Mesenteric fat pad (tissue), 1 donor: ENCODE measurements at regions not wholly inside any gene's neighbourhood (a gene's known extent, or its start where the extent isn't known, plus 50 kb on each side); places are given as distances from the start of the nearest gene placed in this dataset.
"Not testable (repeated sequence)": the region's sequence is repeated elsewhere in the genome, so short reads cannot be mapped to it uniquely, and the experiment has no call there.

Experiments
- DNase-seq: peaks from one replicate; pipeline ENCODE4 v3.0.0-alpha.2; 2020; ENCODE audit warnings: low spot score
- donor health status: DM: yes; HTN: yes; CAD: no.

DNA sequence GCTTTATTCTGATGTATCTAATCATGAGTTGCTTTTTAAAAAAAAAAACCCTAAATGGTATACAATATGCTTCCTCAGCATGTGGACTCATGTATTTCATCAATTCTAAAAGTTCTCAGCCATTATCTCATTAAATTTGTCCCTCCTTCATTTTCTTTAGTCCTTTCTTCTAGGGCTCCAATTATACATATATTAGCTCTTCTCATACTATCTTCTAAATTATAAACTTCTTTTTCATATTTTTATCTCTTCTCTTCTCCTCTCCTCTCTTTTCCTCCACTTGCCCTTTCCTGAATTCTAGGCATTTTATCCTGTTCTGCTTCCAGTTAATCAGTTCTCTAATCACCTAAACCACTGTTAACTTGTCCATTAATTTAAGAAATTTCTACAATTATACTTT, 55.0 kb upstream of the IL33 start:
- DNase-seq = no peak

GRCh38 chr9:6153425-6153824, 62.2 kb upstream of the IL33 start:
- no peak for DNase-seq

DNA sequence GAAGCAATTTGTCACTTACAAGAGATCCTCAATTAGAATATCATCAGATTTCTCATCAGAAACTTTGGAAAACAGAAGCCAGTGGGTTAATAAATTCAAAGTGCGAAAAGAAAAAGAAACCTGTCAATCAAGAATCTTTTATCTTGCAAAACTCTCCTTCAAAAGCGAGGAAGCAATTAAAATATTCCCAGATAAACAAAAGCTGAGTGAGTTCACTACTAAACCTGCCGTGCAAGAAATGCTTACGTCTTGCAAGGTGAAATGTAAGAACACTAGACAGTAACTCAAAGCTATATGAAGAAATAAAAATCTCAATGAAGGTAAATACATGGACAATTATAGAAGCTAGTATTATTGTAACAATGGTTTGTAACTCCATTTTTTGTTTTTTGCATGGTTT, 62.8 kb upstream of the IL33 start:
- DNase-seq = no peak

GRCh38 chr9:6150483-6150882, 65.1 kb upstream of the IL33 start:
- DNase-seq = no peak

DNA sequence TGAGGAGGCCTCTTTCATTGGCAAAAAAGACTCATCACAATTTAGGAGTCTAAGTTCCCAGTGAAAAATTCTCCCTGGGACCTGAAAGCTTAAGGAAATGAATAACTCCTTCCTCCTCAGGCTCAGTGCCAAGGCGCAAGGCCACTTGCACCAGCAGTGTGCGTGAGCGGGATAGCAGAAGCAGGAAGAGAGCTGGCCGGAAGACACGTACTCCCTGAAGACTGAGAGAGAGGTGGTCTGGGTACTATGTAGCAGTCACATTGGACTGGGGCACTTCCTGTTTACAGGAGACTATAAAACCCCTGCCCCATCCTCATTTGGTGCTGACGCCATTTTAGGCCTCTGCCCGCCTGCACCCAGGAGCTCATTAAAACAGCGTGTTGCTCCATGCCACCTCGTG, 66.3 kb upstream of the IL33 start:
- DNase-seq = no peak

DNA sequence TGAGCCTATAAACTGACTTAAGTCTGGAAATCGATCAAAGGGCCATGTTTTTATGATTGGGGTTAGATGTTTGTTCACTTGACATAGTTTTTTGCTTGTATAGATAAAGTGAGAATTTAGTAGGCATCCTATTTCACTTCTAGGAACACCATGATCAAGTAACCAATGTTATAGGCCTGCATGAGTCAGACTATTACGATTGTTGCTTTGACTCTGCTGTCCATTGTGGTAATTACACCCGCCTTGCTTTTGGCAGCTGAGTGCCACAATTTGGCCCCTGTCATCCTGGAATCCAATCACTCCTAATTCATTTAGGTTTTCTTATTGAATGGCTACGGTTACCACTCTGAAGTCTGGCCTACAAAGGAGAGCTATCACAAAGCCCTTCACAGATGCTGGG, 67.8 kb upstream of the IL33 start:
- no peak for DNase-seq

- DNase-seq = no peak
Measured at GRCh38 chr9:6144947-6145346, 70.7 kb upstream of the IL33 start.

DNA sequence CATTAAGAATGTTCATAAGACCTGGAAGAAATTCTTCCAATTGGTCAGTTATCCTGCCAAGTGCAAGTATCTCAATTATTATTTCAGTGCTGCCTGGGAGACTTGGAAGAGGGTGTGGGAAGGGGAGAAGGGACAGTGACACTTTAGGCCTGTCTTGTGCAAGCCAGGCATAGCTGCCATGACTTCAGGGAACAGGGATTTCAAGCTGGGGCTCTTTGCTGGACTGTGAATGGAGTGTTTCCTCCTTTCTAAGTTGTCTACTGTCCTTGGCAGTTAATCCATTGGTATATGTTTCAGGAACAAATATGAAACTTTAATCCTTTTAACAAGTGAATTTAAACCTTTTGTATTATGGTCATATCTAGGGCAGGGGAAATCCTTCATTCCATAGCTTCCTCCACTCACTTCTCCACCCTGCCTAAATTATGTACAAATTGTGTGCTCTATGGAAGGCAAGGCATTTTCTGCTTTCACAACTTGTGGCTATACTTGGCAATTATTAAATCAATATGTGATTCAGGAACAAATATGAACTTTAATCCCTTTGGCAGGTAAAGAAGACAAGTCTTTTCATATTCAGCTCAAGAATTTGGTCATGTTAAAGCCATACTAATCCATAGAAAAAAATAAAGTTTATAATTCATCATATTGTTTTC, 72.7 kb upstream of the IL33 start:
- no peak for DNase-seq

DNA sequence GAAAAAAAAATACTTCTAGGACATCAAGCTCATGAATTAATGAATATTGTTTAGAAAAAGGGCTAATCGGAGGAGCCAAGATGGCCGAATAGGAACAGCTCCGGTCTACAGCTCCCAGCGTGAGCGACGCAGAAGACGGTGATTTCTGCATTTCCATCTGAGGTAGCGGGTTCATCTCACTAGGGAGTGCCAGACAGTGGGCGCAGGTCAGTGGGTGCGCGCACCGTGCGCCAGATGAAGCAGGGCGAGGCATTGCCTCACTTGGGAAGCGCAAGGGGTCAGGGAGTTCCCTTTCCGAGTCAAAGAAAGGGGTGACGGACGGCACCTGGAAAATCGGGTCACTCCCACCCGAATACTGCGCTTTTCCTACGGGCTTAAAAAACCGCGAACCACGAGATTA, 79.8 kb upstream of the IL33 start:
- DNase-seq = not testable (repeated sequence)

DNA sequence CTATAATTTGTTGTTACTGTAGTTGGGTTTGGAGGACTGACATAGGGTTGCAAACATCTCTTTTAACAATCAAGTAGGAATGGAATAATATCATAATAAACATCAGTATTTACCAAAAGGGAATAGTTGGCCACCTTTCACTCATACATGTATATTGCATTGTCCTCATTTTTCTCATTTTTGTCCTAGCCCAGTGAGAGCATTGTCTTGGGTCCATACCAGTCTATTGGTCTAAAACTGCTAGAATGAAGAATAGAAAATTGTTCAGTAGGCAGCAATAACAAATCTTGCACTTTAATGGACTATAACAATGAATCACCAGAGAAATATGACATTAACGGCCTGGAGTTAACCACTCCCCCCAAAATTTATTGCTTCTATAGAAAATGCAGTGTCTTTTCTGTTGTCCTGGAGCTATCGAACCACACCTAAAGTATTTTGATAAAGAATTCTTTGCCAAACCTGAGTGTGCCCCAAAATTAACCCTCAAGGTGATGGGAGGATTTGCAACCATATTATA, 80.9 kb upstream of the IL33 start:
- DNase-seq = no peak

- DNase-seq = no peak
Measured at GRCh38 chr9:6133346-6134063, 82.1 kb upstream of the IL33 start.

DNA sequence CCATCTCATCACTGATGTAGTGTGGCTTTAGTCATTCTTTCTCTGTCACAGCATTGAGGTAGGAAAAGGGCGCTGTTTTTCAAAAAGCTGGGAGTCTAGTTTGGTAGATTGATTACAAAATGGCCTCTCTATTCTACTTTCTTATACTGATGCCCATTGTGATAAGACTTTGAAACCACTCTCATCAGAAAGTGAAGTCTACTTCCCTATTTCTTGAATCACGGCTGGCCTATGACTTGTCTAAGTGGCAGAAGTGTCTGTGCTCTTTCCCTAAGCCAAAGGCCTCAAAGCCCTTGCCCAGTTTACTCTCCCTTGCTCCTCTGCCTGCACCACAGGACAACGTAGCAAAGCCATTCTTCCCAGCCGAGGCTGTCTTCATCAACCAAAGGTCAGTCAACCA, 83.0 kb upstream of the IL33 start:
- DNase-seq = no peak

DNA sequence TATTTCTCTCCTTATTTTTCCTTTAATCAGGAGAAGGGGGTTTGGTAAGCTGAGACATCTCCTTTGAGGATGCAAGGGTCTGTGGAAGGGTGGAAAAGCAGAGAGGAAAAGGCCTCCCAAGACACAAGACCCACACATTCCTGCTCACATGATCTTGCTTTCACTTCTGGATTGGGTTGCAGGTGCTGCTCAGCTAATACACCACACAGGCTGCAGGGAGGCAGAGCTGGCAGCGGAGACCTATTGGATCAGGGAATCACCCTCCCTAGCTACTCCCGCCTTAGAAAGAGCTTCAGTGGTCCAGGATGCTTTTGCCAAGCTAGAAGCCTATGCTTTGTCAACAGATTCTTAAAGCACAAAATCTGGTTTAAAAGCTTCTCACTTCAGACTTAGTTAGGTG, 87.6 kb upstream of the IL33 start:
- DNase-seq = no peak

DNA sequence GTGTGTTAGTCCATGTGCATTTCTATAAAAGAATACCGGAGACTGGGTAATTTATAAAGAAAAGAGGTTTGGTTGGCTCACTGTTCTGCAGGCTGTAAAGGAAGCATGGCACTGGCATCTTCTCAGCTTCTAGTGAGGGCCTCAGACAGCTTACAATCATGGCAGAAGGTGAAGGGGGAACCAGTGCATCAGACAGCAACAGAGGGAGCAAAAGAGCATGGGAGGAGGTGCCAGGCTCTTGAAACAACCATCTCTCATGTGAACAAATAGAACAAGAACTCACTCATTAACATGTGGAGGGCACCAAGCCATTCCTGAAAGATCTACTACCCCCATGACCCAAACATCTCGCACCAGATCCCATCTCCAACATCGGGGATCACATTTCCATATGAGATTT, 89.2 kb upstream of the IL33 start:
- no peak for DNase-seq

DNA sequence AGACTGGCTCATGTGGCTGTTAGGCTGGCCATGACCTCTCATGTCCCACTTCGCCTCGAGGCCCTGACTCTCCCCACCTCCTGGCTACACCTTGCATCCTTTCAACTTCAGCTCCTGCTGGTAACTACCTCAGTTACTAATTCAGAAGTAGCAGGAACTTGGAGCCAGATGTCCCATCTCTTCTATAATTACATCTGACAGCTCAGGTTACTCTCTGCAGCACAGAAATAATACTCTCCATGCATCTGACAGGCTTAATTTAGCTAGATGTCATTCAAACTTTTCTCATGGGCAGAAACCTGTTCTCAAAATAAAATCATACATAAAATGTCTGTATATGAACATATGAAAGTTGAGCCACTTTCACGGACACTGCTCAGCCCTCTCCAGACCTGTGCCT, 92.2 kb upstream of the IL33 start:
- DNase-seq = no peak

DNA sequence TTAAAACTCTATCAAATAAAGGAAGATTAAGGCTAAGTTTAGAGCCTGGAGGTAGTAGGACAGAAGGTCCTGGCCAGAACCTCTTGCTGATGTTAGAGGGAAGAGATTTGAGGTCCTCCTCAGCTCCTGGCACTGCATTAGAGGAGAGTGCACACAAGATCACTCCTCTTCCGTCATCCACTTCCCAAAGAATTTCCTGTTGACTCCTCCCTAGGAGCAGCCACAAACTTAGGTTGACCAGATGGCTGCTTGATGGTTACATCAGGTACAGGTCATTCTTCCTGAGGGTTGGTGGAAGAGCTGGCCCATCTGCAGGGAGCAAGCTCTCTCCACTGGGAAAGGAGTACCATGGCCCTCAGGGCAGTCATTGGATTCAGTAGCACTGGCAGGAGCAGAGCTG, 93.9 kb upstream of the IL33 start:
- no peak for DNase-seq

DNA sequence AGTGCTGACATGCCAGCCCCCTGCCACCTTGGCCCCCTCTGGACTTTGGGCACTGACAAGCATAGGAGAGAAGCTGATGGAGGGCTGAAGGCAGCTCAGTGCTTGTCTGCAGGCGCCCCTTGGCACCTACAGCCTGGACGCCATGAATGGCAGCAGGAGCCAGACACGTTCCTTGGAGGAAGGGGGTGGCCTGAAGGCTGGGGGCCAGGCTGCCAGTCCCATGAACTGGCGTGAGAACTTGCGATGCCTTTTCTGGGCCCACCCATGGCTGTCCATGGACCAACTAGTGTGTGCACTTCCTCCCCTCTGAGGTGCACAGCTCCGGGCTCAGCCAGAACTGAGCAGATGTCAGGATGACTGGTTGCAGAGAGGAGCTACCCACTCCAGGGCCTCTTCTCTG, 99.0 kb upstream of the RANBP6 start:
- no peak for DNase-seq

- no peak for DNase-seq
Measured at GRCh38 chr9:6113819-6114218, 98.4 kb upstream of the RANBP6 start.

GRCh38 chr9:6113312-6113711, 97.9 kb upstream of the RANBP6 start:
- DNase-seq = no peak

DNA sequence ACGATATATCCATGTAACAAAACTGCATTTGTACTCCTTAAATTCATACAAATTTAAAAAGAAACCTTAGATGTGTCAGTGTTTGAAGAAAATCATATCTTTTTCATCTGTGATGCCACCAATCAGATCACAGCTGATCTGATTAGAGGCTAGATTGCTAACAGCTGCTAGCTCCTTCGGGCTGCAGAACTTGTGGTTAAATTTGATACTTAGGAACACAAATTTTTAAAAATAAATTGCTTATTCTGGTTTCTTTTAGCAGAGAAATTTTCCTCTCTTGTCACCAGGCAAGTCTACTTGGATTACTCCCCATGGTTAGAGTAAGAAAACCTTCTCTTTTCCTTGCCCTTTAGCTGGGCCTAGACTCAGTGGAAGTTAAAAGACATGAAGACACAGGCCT, 94.6 kb upstream of the RANBP6 start:
- no peak for DNase-seq

GRCh38 chr9:6109571-6109970, 94.1 kb upstream of the RANBP6 start:
- no peak for DNase-seq

DNA sequence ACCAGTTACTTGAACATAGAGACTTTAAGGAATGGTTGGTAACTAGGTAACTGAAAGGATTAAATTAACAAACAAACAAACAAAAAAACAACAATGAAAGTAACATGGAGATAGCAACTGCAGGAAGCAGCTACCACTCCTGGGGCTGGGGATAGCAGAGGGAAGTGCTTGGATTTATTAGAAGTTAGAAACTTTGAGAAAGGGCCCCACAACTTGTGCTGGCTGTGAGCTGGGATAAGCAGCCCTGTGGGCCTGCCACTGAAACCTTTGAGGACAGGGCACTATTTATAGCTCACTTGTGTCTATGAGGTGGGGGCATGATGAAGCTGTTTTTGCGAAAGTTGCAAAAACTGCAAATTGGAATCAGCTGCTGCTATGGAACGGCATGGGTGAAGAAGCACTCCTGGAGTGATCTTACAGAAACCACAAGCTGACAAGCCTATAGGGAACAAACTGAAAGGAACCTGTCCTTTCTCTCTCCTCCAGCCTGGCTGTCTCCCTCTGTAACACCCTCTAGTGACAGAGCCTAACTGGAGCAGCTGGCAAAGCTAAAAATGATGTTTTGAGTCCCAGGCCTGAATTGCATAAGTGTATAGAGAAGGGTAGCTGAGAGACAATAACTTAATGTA, 91.4 kb upstream of the RANBP6 start:
- DNase-seq = no peak

GRCh38 chr9:6105738-6106137, 90.3 kb upstream of the RANBP6 start:
- DNase-seq = no peak
